ENCODE measurements at regions not wholly inside any gene's neighbourhood (a gene's known extent, or its start where the extent isn't known, plus 50 kb on each side); places are given as distances from the start of the nearest gene placed in this dataset.

DNA sequence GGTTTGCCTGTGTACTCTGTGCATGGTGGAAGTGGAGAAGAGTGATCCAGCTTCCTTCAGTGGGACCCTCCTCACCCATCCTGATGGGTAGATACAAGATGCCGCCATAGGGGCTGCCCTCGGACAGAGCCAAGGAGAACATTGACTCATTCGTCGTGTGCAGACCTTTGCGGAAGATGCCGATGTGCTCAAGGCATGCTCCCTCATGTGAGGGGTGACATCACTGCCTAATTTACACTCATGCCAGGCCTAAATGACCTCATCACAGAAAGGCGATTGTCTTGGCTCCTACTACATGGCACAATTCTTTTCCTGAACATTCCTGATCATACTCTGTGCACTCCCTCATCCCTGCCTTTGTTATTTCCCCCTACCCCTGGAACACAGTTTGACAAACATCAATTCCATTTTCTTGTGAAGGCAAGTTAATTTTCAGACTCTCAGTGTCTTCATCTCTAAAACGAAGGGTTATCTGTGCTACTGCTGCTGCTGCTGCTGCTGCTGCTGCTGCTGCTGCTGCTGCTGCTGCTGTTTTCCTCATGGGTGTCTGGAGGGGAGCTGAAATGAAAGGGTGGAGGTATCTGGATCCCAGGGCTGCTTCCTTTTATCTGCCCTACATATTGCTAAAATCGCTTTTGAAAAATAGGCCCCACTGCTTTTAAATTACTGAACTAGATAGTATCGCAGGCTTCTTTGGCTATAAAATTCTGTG lies 146.5 kb upstream of the ARGLU1 start:
- TF ChIP-seq CTCF (conservative IDR thresholded peaks at IDR 0.05; ENCODE audit: low read length) (no peak), EZH2phosphoT487 (IDR thresholded peaks at IDR 0.05; ENCODE audit: borderline replicate concordance) (no peak)
